Renal pelvis (tissue), 1 donor: ENCODE measurements at regions not wholly inside any gene's neighbourhood (a gene's known extent, or its start where the extent isn't known, plus 50 kb on each side); places are given as distances from the start of the nearest gene placed in this dataset.

ENCODE experiments used
- DNase-seq: peaks from one replicate; pipeline ENCODE4 v3.0.0-alpha.2; 2013

DNA sequence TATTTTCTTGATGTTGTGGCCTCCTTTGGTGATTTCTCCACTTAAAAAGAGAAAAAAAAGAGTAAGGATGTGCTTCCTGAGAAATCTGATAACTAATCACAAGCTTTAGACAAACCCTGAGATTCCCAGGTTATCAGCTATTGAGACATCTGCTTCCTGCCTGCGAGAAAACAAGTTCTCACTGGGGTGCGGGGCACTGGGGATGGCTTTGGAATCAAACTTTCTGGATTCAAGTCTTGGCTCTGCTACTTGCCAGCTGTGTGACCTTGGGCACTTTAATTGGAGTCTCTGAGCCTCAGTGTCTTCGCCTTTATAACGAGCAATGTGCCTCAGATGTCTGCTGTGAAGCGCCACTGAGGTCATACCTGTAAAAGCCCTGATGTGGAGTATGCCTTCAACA, 152.5 kb upstream of the NAV2 start:
- no peak for DNase-seq

DNA sequence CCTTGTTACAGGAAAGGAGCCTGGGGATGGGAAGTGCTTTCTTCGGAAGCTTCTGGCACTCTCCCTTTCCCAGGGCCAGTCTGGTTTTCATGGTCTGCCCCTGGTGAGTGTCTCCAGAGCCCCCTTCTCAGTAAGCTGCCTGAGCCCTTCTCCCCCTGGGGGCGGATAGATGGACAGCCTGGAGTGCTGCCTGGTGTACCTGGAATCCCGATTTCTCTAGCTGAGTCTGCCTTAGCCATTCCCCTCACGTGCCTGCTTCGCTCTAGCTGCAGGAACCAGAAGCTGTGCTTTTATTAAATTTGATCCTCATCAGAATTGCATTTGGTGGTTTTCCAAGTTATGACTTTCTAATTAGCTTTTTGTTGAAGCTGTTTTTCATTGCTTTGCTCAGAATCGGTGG, 152.9 kb upstream of the NAV2 start:
- DNase-seq: no peak

DNA sequence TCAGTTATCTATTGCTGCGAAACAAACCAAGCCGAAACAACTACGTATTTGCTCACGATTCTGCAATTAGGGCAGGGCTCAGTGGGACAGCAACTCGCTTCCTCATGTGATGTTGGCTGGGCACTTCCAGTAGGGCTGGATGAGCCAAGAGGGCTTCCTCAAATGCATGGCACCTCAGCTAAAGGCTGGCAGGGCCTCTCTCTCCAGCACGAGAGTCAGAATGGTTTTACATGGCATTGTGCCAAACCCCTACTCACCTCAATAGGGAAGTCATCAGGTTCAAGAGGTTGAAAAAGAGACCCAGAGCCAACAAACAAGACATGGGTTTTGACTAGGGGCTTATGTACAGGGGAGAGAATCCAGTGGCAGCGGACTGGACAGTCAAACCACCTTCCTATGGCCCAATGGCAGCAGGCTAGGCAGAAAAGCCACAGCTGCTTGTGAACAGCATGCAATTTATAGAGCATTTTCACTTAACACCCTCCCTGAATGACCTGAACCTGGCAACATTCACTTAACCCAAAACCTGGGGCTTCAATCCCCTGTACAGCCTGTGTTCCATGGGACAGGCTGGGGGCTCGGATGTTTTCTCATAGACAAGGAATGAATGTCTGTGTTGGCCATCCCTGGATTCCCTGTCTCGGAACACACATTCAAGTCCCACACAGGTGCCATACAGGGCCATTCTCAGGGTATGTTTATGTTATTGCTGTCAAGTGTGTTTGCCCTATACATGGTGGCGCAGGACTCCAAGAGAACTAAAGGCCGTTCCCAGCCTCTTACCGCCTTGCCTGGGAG, 154.2 kb upstream of the NAV2 start:
- DNase-seq: no peak

DNA sequence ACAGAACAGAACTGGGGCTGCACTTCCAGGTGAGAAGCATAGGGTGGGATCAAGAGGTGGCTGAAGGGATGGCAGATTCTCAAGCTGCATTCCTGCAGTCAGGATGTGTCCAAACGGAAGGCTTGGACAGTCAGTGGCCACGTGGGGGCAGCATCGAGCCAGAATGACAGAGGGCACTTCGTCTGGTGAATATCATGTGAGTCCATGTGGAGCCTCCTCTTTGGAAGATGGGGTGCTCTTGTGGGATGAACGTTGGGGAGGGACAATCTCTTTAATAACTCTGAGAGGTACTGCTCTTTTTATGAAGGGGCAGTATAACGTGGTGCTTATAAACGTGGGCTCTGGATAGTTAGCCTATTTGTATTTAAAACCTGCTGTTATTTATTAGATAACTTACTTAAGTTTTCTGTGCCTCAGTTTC, 154.9 kb upstream of the NAV2 start:
- peak; percentile 57 for DNase-seq

DNA sequence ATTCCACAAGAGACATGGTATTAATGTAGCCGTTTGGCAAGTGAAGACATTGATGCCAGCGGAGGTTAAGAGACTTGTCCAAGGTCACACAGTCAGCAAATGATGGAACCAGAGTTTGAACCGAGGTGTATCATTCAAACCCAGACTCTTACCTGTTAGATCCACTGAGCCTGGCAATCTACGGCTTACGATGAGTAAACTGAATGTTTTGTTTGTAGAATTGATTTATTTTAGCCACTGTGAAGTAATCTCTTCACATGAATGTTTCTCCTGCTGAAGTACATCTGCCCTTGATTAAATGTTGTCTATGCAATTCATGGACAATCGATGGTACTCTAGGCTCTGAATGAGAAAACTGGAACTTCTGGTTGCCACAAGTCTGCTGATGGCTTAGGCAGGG, 155.5 kb upstream of the NAV2 start:
- DNase-seq: no peak

DNA sequence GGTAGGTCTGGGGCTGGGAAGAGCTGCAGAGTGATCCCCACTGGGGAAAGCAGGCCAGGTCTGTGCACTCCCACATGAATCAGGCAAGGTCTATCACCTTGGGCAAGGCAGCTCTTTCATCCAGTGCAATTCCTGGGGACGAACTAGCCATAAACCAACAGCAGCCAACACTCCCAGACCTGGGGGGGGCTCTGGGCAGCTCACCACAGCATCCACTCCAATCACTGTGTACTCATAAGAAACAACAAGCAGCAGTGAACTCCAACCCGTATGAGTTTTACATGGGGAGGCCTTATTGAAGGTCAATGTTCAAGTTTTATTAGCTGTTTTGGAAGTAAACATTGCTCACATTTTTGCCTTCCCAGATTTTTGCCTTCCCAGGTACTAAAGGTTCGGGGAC, 157.4 kb upstream of the NAV2 start:
- DNase-seq: no peak

DNA sequence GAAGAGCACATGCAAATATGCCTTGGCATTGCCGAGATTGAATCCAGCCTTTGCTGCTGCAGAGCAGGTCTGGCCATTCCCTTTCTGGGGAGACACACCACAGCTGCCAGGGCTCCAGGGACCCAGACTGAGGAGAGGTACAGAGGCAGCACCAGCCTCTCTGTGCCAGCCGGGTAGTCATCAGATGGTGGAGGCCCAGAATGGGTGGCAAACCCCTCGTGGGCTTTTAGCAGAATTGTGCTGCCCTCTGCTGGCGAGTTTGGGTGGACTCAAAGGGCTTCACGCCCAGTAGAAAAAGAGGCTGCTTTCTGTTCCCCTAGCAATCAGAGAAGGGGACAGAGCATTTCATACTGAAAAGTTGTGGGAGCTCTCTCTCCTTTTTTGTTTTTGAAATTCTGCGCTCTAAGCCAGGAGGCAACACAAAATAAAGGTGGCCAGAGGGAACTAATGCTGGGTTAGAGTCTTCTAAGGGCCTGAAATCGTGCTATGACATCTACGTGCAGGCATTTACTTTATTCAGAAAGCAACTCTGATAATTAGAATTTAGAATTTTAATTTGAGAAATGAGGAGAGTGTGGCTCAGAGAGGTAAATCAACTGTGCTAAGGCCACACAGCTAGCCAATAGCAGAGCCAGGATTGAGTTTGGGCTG, 158.8 kb upstream of the NAV2 start:
- peak; percentile 65 for DNase-seq

DNA sequence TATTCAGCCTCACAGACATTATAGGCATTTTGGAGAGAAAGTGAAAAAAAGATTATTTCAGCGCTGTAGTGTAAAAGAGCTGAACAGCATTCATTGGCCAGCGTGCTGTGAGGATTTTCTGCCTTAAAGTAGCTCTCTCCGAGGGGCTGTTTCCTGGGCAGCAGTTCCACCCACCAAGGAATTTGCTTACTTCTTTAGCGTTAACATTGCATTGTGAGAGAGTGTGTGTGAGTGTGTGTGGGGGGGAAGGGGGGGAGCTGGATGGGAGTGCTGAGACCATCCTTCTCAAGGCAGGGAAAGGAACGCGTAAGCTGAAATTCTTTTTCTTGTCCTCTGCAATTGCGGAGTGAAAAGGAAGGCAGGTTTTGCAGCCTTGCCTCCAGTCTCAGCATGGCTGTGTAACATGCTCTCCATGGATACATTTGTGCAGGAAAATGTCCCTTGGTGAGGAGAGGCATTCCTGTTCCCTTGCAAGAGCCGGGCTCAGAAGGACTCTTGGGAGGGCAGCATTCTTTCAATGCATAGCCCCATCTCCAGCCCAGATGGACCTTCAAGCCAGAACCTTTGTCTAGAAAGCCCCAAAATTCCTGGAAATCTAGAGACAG, 159.9 kb upstream of the NAV2 start:
- no peak for DNase-seq

DNA sequence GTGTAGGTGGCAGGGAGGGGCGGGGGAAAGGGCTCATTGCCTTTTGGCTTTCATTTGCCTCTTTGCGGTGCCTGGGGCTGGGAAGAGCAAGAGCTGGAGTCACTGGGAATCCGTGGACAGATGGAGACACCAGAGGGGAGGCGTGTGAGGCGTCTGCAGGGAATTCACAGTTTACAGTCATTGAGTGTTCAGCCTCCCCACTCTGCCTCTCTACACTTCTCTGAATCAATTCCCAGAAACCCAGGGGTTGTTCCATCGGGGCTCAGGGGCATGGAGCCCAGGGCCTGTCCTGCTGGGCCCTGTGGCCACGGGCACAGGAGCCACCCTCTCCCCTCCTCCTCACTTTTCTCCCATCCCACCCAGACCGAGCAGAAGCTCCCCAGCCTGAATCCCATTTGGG, 160.5 kb upstream of the NAV2 start:
- DNase-seq: no peak

DNA sequence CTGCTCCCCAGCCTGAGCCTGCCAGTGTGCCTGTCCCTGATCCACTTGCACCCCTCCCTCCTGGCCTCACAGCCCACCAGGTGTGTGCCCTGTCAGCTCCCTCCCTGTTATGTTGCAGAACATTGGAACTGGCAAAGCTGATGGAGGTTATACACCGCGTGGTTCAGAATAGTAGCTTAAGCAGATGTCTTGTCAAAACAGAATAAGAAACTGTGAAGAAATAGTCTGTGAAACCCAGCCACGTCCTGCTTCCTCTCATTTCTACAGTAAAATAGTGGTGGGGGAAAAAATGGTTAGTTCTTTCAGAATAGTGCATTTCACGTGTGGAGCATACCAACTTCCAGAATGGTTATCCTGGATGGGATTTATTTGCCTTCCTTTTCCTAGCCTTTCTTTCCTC, 161.2 kb upstream of the NAV2 start:
- no peak for DNase-seq

DNA sequence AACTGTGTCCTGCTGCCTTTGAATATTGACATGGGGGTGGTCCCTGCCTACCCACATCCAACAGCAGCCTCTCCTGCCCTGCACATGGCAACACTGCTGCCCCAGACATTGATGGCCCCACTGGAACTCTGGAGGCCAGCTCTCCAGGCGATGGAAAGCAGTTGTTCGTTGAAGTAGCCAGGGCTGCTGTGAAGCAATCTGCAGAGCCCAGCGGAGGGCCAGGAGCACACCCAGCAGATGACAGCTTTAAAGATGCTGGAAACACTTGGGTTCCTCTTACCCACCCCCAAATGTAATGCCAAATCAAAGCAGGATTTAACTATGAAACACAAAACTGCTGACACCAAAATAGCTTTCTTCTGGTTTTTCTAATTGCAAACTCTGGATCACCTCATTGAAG, 165.6 kb upstream of the NAV2 start:
- DNase-seq: no peak

DNA sequence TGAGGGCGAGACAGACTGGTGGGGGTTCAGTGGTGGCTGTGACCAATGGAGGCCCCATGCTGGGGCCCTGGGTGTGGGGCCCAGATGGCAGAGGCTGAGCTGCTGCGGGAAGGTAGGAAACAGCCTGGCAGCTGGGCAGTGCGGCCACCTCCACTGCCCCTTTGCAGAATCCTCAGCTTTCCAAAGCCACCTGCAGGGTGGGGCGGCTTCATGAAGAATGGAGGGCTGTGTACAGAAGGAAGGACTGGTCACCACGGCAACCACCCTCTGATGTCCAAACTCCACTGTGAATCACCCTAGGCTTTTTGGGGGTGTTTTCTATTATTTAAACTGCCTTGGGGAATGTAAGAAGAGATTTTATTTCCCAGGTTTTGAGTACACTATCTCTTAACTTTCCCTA, 166.3 kb upstream of the NAV2 start:
- DNase-seq: no peak

DNA sequence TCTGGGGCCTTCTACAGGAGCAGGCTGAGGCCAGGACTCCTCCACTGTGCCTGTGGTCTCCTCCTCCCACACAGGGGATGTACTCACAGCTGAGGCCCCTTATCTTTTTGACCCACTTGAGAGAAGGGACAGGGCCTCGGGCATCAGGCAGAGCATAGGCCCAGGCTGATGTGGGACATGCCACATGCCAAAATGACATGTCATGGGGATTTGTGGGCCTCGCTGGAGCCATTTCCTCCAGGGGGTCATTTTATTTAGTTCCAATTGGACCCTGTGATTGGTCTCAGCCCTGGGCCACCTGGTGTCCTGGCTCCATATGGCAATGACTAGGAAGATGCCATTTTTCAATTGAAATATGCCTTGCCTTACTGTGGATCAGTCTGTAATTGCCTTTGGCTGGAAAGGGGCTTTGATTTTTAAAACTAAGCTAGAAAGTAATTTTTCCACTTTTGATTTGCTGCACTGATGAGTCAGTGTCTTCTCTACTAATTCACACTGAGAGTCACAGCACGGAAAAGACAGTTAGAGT, 171.1 kb upstream of the NAV2 start:
- no peak for DNase-seq

DNA sequence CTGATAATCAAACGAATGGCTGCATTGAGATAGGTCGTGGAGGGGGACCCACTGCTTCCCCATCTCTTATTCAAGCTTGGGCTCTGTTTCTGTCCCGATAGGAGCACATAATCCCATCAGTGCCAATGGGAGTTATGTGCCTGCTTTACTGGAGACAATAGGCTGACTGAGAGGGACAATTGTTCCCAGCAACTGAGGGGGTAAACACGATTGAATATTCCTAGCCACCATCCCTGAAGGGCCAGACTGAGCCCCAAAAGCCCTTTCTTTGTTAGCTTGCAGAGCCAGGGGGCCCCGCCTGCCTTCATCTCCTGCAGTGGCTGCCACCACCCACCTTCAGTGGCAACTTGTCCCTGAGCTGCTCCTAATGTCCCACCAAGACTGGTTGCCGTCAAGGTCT, 172.8 kb upstream of the NAV2 start:
- no peak for DNase-seq

DNA sequence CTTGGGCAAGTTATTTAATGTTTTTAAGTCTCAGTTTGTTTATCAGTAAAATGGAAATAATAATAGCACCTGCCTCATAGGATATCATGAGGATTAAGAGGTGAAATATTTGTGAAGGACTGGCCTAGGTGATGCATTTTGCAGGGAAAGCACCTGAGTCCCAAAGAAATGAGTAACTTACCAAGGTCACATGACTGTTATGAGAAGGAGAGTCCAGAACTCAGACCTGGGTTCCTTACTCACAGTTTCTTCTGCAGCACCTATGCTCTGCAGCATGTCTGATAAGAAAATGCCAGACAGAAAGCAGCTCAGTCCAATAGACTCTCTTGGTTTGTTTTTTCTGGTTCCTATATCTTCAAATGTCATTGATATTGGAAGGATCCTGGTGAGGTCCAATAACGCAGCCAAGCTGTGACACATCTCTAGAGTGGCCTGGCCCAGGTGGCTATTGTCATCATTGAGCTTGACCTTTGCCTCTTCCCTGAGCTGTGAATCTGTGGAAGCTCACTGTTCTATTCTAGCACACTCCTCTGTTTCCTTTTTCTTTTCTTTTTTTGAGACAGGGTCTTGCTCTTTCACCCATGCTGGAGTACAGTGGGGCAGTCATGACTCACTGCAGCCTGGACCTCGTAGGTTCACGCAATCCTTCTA, 174.7 kb upstream of the NAV2 start:
- DNase-seq: no peak

DNA sequence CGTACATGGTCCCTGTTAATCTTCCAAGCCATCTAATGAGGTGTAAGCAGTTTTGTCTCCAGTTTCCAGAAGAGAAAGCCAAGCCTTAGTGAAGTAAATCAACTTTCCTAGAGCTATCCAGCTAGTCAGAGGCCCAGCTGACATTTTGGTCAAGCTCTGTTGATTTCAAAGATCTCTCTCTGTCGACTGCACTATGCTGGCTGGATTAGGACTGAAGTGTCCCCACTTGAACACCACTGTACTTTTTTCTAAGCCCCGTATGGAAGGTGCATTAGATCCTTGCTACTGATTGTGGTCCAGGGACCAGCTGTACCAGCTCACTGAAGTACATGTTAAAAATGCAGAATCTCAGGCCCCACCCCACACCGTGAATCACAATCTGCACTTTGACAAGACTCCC, 176.5 kb upstream of the NAV2 start:
- no peak for DNase-seq

DNA sequence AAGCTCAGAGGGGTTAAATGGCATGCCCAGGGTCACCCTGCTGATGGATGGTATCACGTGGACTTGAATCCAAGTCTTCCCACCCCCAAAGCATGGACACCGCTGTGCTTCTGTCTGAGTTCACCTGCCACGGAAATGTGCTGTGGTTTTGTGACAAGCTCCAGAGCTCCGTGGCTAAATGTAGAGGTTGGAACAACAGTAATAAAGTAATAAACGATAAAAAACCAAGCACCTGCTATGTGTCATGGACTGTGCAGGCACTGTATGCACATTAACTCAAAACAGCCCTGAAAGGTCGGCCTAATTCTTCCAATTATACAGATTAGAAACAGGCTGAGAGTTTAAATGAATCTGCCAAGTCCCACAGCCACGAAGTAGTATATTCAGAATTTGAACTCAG, 182.1 kb upstream of the NAV2 start:
- no peak for DNase-seq

DNA sequence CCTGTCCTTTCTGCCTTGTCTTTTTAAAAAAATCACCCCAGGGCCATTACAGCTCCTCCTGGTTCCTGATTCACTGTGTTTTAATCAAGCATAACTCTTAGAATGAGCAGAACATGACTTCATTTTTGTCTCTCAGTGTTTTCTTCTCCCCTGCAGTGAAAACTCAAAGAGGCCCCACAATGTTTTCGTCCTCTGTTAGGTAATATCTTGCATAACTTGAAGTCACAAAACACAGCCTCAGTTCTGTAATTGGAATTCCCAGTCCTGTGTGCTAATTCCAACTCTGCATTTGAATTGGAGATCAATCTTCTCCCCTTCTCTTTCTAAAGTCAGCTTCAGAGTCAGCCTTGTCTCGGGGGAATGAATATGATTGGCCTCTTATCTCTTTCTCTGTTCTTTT, 186.5 kb upstream of the NAV2 start:
- no peak for DNase-seq

DNA sequence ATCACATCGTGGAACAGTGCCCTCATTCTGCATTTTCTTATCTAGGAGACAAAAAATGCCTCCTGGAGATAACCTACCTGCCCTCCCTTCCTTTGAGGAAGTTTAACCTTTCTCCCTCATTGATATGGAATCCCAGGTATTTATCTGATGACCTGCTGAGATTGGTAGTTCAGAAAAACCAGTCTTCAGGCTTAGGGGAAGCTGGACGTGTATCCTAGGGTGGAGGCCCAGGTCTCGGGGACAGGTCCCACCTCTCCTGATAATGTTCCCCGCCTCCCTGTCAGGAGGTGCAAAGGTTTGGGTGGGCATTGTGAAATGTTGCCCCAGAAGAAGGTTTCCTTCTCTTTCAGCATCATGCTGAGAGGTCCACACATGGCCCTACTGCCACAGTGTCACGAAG, 186.9 kb upstream of the NAV2 start:
- no peak for DNase-seq

DNA sequence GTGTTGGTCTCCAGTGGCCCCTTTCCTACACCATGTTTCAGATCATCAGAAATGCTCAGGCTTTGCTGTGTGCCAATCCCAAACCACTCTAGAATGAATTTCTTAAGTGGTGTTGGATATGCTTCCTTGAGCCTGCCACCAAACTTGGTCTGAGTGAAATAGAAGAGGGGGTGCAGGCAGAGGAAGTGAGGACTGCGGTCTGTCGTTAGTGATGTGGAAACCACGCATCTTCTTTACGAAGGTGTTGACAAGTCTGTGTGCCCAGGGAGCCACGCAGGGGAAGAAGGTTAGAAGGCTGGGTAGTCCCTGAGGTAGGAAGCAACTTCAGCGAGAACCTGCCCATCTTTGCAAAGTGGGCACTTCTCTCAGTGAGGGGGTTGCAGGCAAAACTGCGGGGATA, 187.4 kb upstream of the NAV2 start:
- no peak for DNase-seq

DNA sequence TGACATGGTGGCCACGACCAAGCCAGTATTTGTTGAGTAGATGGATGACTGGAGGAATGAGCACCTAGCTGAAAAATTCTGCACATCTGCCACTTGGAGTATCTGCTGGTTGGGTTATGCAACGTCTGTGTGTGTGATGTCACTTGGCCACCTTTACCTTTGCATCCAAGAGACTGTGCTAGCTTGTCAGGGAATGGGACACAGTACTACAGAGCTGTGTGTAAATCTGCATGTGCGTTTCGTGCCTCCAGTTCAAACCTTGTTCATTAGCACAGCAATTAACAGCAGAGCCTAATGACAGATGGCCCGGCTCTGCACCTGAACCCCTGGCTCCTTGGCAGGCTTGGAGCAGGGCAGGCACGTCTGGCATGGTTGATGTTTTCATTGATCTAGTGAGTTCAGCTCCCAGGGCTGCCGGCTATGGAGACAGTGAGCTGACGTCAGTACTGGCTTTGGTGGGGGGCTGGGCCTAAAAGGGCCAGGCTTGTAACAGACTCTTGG, 188.4 kb upstream of the NAV2 start:
- DNase-seq: no peak

DNA sequence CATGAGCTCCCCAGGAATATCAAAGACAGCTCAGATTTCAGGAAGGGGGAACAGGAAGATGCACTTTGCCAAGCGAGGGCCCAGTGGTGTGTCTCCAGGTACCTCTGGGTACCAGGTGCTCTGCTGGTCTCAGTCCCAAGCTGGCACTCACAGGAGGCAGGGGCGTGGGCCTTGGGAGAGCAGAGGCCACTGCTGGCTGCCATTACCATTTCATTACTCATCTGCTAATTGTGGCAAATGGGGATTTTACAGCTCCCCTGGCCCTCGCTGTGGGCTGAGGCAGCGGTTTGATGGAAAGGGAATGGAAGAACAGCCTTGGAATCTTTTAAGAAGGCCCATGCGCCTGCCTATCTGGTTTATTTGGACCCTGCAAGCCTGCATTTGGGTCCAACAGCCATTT, 192.0 kb upstream of the NAV2 start:
- DNase-seq: no peak
